WTC11 (cell line): ENCODE measurements at regions not wholly inside any gene's neighbourhood (a gene's known extent, or its start where the extent isn't known, plus 50 kb on each side); places are given as distances from the start of the nearest gene placed in this dataset.

Source experiments
- ATAC-seq: fragments of 200-7000 bp; cut with Tn5 transposase; 2 replicates; pipeline ENCODE4 v1.10.0; 2021; ENCODE audit warnings: mild to moderate bottlenecking, moderate library complexity
- CTCF ChIA-PET: fragments of 300-600 bp; sonication (Branson Sonifier 250); formaldehyde crosslinking; loops from one replicate; lab custom pipeline; 2021; ENCODE audit warnings: antibody characterized with exemption; lab: Charles Lee
- POLR2A ChIA-PET: fragments of 350-600 bp; sonication (Branson Sonifier 250); formaldehyde crosslinking; loops from one replicate; lab custom pipeline; 2021; ENCODE audit warnings: antibody characterized with exemption; lab: Charles Lee
- DNase-seq: peaks from one replicate; pipeline ENCODE4 v3.0.0; 2021; ENCODE audit warnings: low spot score
- H3K27ac Mint-ChIP-seq: 2 replicates; pipeline ENCODE4 v1.8.0; 2021; ENCODE audit warnings: mixed read lengths
- H3K27me3 Mint-ChIP-seq: 2 replicates; pipeline ENCODE4 v1.8.0; 2021; ENCODE audit warnings: low read depth, mild to moderate bottlenecking, moderate library complexity, mixed read lengths
- H3K36me3 Mint-ChIP-seq: 2 replicates; pipeline ENCODE4 v1.8.0; 2021; ENCODE audit warnings: mixed read lengths
- H3K4me1 Mint-ChIP-seq: 2 replicates; pipeline ENCODE4 v1.8.0; 2022; ENCODE audit warnings: mixed read lengths
- H3K4me3 Mint-ChIP-seq: 2 replicates; pipeline ENCODE4 v1.8.0; 2021; ENCODE audit warnings: mild to moderate bottlenecking, moderate library complexity, mixed read lengths
- H3K9me3 Mint-ChIP-seq: 2 replicates; pipeline ENCODE4 v1.8.0; 2021; ENCODE audit warnings: mixed read lengths
- AFF4 ChIP-seq: sonication (generic); formaldehyde crosslinking; IDR thresholded peaks from 2 replicates; pipeline ENCODE4 v1.8.1; 2023; ENCODE audit warnings: mild to moderate bottlenecking, missing genetic modification reagents, borderline replicate concordance
- ATF1 ChIP-seq: sonication (generic); formaldehyde crosslinking; IDR thresholded peaks from 2 replicates; pipeline ENCODE4 v1.8.1; 2023; ENCODE audit warnings: mild to moderate bottlenecking, moderate library complexity, missing genetic modification reagents
- ATF6 ChIP-seq: sonication (generic); formaldehyde crosslinking; IDR thresholded peaks from 2 replicates; pipeline ENCODE4 v1.8.1; 2023; ENCODE audit warnings: mild to moderate bottlenecking, missing genetic modification reagents
- CDX4 ChIP-seq: fragments of 250-450 bp; sonication (Bioruptor Pico); IDR thresholded peaks from 2 replicates; pipeline ENCODE4 v1.9.0; 2021; ENCODE audit warnings: moderate library complexity, mild to moderate bottlenecking, inconsistent platforms, borderline replicate concordance
- EMX1 ChIP-seq: fragments of 250-450 bp; sonication (Bioruptor Pico); IDR thresholded peaks from 2 replicates; pipeline ENCODE4 v1.8.0; 2021; ENCODE audit warnings: mild to moderate bottlenecking
- ESRRA ChIP-seq: sonication (generic); formaldehyde crosslinking; IDR thresholded peaks from 2 replicates; pipeline ENCODE4 v1.8.1; 2022; ENCODE audit warnings: mild to moderate bottlenecking, missing genetic modification reagents, borderline replicate concordance
- GRHL2 ChIP-seq: fragments of 250-450 bp; sonication (Bioruptor Pico); IDR thresholded peaks from 2 replicates; pipeline ENCODE4 v1.8.0; 2022; ENCODE audit warnings: mild to moderate bottlenecking, moderate library complexity; ENCODE audit not compliant: insufficient replicate concordance, severe bottlenecking
- GTF2I ChIP-seq: fragments of 250-450 bp; sonication (Bioruptor Pico); conservative IDR thresholded peaks from 2 replicates; pipeline ENCODE4 v1.4.0; 2021; ENCODE audit warnings: mild to moderate bottlenecking
- HMGA2 ChIP-seq: fragments of 250-450 bp; sonication (Bioruptor Pico); IDR thresholded peaks from 2 replicates; pipeline ENCODE4 v1.4.0; 2021; ENCODE audit warnings: mild to moderate bottlenecking, moderate library complexity
- KAT7 ChIP-seq: sonication (generic); formaldehyde crosslinking; IDR thresholded peaks from 2 replicates; pipeline ENCODE4 v1.8.1; 2023; ENCODE audit warnings: missing genetic modification reagents, mild to moderate bottlenecking, borderline replicate concordance
- MLX ChIP-seq: sonication (generic); formaldehyde crosslinking; IDR thresholded peaks from 2 replicates; pipeline ENCODE4 v1.8.1; 2023; ENCODE audit warnings: mild to moderate bottlenecking, missing genetic modification reagents, moderate library complexity
- NFATC4 ChIP-seq: fragments of 250-450 bp; sonication (Bioruptor Pico); IDR thresholded peaks from 2 replicates; pipeline ENCODE4 v1.9.0; 2021; ENCODE audit warnings: mild to moderate bottlenecking
- NFYB ChIP-seq: sonication (generic); formaldehyde crosslinking; conservative IDR thresholded peaks from 2 replicates; pipeline ENCODE4 v1.8.0; 2022; ENCODE audit warnings: low read depth, missing genetic modification reagents
- PREB ChIP-seq: sonication (generic); formaldehyde crosslinking; IDR thresholded peaks from 2 replicates; pipeline ENCODE4 v1.8.1; 2022; ENCODE audit warnings: mild to moderate bottlenecking, missing genetic modification reagents, moderate library complexity, borderline replicate concordance
- TEAD1 ChIP-seq: sonication (generic); formaldehyde crosslinking; IDR thresholded peaks from 2 replicates; pipeline ENCODE4 v1.8.0; 2022; ENCODE audit warnings: mild to moderate bottlenecking, missing genetic modification reagents
- TEAD4 ChIP-seq: sonication (generic); formaldehyde crosslinking; IDR thresholded peaks from 2 replicates; pipeline ENCODE4 v1.8.0; 2022; ENCODE audit warnings: mild to moderate bottlenecking, missing genetic modification reagents
- TP53 ChIP-seq: sonication (generic); formaldehyde crosslinking; IDR thresholded peaks from 2 replicates; pipeline ENCODE4 v1.8.1; 2023; ENCODE audit warnings: mild to moderate bottlenecking, missing genetic modification reagents
- ZMAT4 ChIP-seq: fragments of 250-450 bp; sonication (Bioruptor Pico); IDR thresholded peaks from 2 replicates; pipeline ENCODE4 v1.9.0; 2021; ENCODE audit warnings: mild to moderate bottlenecking
- ZNF138 ChIP-seq: sonication (generic); formaldehyde crosslinking; conservative IDR thresholded peaks from 2 replicates; pipeline ENCODE4 v1.8.1; 2022; ENCODE audit warnings: mild to moderate bottlenecking, moderate library complexity, missing genetic modification reagents
- ZNF263 ChIP-seq: sonication (generic); formaldehyde crosslinking; IDR thresholded peaks from 2 replicates; pipeline ENCODE4 v1.8.1; 2022; ENCODE audit warnings: low read depth, mild to moderate bottlenecking, moderate library complexity, missing genetic modification reagents
- ZNF317 ChIP-seq: sonication (generic); formaldehyde crosslinking; IDR thresholded peaks from 2 replicates; pipeline ENCODE4 v1.8.1; 2023; ENCODE audit warnings: low read depth, mild to moderate bottlenecking, moderate library complexity, missing genetic modification reagents, borderline replicate concordance
- ZNF396 ChIP-seq: fragments of 250-450 bp; sonication (Bioruptor Pico); IDR thresholded peaks from 2 replicates; pipeline ENCODE4 v1.8.0; 2021; ENCODE audit warnings: mild to moderate bottlenecking, moderate library complexity, borderline replicate concordance

- Mint-ChIP-seq H3K4me1 (no peaks in the 10 kb centered on the region), H3K9me3 (peaks cover 14% of the 10 kb centered on the region), H3K27ac (no peak overlapping the region), H3K36me3 (peaks cover 3% of the 10 kb centered on the region; the same call in 1 of the 2 replicates), H3K27me3 (no peaks in the 10 kb centered on the region; the same call in 1 of the 2 replicates), H3K4me3 (no peak overlapping the region)
- ChIA-PET POLR2A (no interaction called here), CTCF (interaction anchor here (1.1 kb wide), 1 partner anchor 256 kb away, joined by 3 read pairs; no protein-coding TSS in a partner anchor)
- ATAC-seq = no peak
- no peak for TF ChIP-seq ZNF396 (CRISPR knock-in tag)
- no peak for TF ChIP-seq AFF4 (CRISPR knock-in tag)
- TF ChIP-seq EMX1 (CRISPR knock-in tag) = no peak
- TF ChIP-seq CDX4 (CRISPR knock-in tag) = no peak
- no peak for TF ChIP-seq ATF6
- no peak for TF ChIP-seq ZNF138
- no peak for TF ChIP-seq NFYB (CRISPR knock-in tag)
- TF ChIP-seq ZNF317 = no peak
- no peak for TF ChIP-seq GRHL2 (CRISPR knock-in tag)
- TF ChIP-seq MLX = no peak
- no peak for TF ChIP-seq GTF2I (CRISPR knock-in tag)
- no peak for TF ChIP-seq HMGA2
- no peak for TF ChIP-seq TEAD1
- TF ChIP-seq NFATC4 (CRISPR knock-in tag) = no peak
- TF ChIP-seq KAT7 (CRISPR knock-in tag) = no peak
- DNase-seq = no peak
Measured at GRCh38 chr2:116696223-116696622, 1118.3 kb upstream of the DDX18 start.

GRCh38 chr2:116696903-116697302 lies 1117.6 kb upstream of the DDX18 start:
- Mint-ChIP-seq H3K9me3 (peaks cover 12% of the 10 kb centered on the region), H3K4me1 (no peaks in the 10 kb centered on the region), H3K36me3 (peaks cover 3% of the 10 kb centered on the region; the same call in 1 of the 2 replicates), H3K27me3 (no peaks in the 10 kb centered on the region; the same call in 1 of the 2 replicates), H3K27ac (no peak overlapping the region), H3K4me3 (no peak overlapping the region)
- POLR2A ChIA-PET = no interaction called here
- DNase-seq (no peak), ATAC-seq (no peak)
- CTCF ChIA-PET = interaction anchor here (1.1 kb wide), 1 partner anchor 255 kb away, joined by 3 read pairs; no protein-coding TSS in a partner anchor
- TF ChIP-seq ATF1 (CRISPR knock-in tag) (no peak), PREB (CRISPR knock-in tag) (no peak), TEAD4 (CRISPR knock-in tag) (no peak), ZNF263 (CRISPR knock-in tag) (no peak), AFF4 (CRISPR knock-in tag) (no peak), TP53 (no peak), ZMAT4 (CRISPR knock-in tag) (no peak), NFYB (CRISPR knock-in tag) (no peak), ZNF317 (no peak), ESRRA (CRISPR knock-in tag) (no peak)
